HCT116 (cell line): ENCODE measurements at regions not wholly inside any gene's neighbourhood (a gene's known extent, or its start where the extent isn't known, plus 50 kb on each side); places are given as distances from the start of the nearest gene placed in this dataset.

Experiments used
- ATAC-seq: fragments of 200-7000 bp; cut with Tn5 transposase; 2 replicates; pipeline ENCODE4 v1.9.1; 2020; ENCODE audit warnings: mild to moderate bottlenecking, moderate library complexity
- BruUV-seq: library from RNA; stranded (reverse); fragments of 400-500 nt; replicated peaks from 2 replicates; lab custom pipeline; 2021; lab: Mats Ljungman, UMichigan
- CTCF ChIA-PET: fragments of 300-600 bp; sonication (Branson Sonifier 250); formaldehyde crosslinking; loops from one replicate; lab custom pipeline; 2021; ENCODE audit warnings: antibody characterized with exemption; lab: Charles Lee
- POLR2A ChIA-PET: fragments of 300-600, 350-600 bp; sonication (Branson Sonifier 250); formaldehyde crosslinking; loops from one replicate; lab custom pipeline; 2021; ENCODE audit warnings: antibody characterized with exemption; lab: Charles Lee
- RAD21 ChIA-PET, 2 experiments: fragments of 300-600 bp; sonication (Branson Sonifier 250); formaldehyde crosslinking; loops; one replicate each; lab custom pipeline; 2023; ENCODE audit warnings: low total read pairs in 2 of 2; ENCODE audit not compliant: uncharacterized antibody in 2 of 2, unreplicated experiment in 2 of 2, low non-redundant PET in 1 of 2; lab: Charles Lee
- DNase-seq: peaks from one replicate; pipeline ENCODE4 v3.0.0-alpha.2; 2010; ENCODE audit warnings: low read depth, low spot score
- H2AFZ ChIP-seq: fragments of 200-600 bp; shearing (Covaris generic), sonication (generic); 2 replicates; pipeline ENCODE4 v1.6.1; 2017; ENCODE audit warnings: low read depth, mixed run types, mixed read lengths, antibody characterized with exemption, low read length; ENCODE audit not compliant: poor library complexity, severe bottlenecking
- H3K27ac ChIP-seq: 2 replicates; pipeline ENCODE4 v1.5.1; 2012; ENCODE audit warnings: low read depth, low read length
- H3K27me3 ChIP-seq: fragments of 200-600 bp; sonication (generic); 2 replicates; pipeline ENCODE4 v1.6.1; 2016; ENCODE audit warnings: mixed run types, low read length, mixed read lengths; ENCODE audit not compliant: insufficient read depth
- H3K36me3 ChIP-seq, 2 experiments: fragments of 200-500 bp in 1 of 2; fragments of 200-600 bp in 1 of 2; sonication (Bioruptor generic) in 1 of 2; sonication (generic) in 1 of 2; 2 replicates each; pipeline versions ENCODE4 v1.5.1 to v1.6.1; 2014 to 2016; ENCODE audit warnings: low read length in 2 of 2, inconsistent platforms in 1 of 2, mixed read lengths in 1 of 2, mixed run types in 1 of 2; ENCODE audit not compliant: insufficient read depth in 2 of 2, control insufficient read depth in 1 of 2
- H3K4me1 ChIP-seq, 2 experiments: fragments of 200-600 bp in 1 of 2; sonication (generic) in 1 of 2; 2 replicates each; pipeline versions ENCODE4 v1.5.1 to v1.6.1; 2012 to 2017; ENCODE audit warnings: low read length in 2 of 2, inconsistent platforms in 1 of 2, mild to moderate bottlenecking in 1 of 2, mixed read lengths in 1 of 2, mixed run types in 1 of 2, moderate library complexity in 1 of 2; ENCODE audit not compliant: insufficient read depth in 2 of 2, control insufficient read depth in 1 of 2
- H3K4me2 ChIP-seq: fragments of 200-600 bp; sonication (generic); 2 replicates; pipeline ENCODE4 v1.6.1; 2017; ENCODE audit warnings: mixed run types, low read length, mixed read lengths
- H3K4me3 ChIP-seq, 2 experiments: fragments of 200-600 bp in 1 of 2; sonication (generic) in 1 of 2; replicated peaks in 1 of 2; 2 replicates each; pipeline ENCODE4 v1.5.1; 2011 to 2016; ENCODE audit warnings: low read length in 2 of 2, control low read depth in 1 of 2, low read depth in 1 of 2, mild to moderate bottlenecking in 1 of 2, mixed read lengths in 1 of 2, mixed run types in 1 of 2
- H3K79me2 ChIP-seq: fragments of 200-600 bp; sonication (generic); 2 replicates; pipeline ENCODE4 v1.6.1; 2017; ENCODE audit warnings: mild to moderate bottlenecking, mixed run types, low read length, moderate library complexity, mixed read lengths; ENCODE audit not compliant: insufficient read depth
- H3K9ac ChIP-seq: fragments of 200-600 bp; sonication (generic); 2 replicates; pipeline ENCODE4 v1.6.1; 2016; ENCODE audit warnings: low read length, mixed read lengths
- H3K9me2 ChIP-seq: fragments of 200-600 bp; sonication (generic), shearing (Covaris generic); 2 replicates; pipeline ENCODE4 v1.6.1; 2017; ENCODE audit warnings: mixed run types, mild to moderate bottlenecking, moderate library complexity; ENCODE audit not compliant: insufficient read depth
- H3K9me3 ChIP-seq, 2 experiments: fragments of 200-500 bp in 1 of 2; fragments of 200-600 bp in 1 of 2; sonication (Bioruptor generic) in 1 of 2; sonication (generic) in 1 of 2; 2 replicates each; pipeline ENCODE4 v1.6.1; 2014 to 2017; ENCODE audit warnings: low read length in 2 of 2, mixed read lengths in 2 of 2, inconsistent platforms in 1 of 2, low read depth in 1 of 2, mild to moderate bottlenecking in 1 of 2, mixed run types in 1 of 2, moderate library complexity in 1 of 2; ENCODE audit not compliant: control insufficient read depth in 1 of 2, insufficient read depth in 1 of 2
- H4K20me1 ChIP-seq: fragments of 200-600 bp; sonication (generic), shearing (Covaris generic); 2 replicates; pipeline ENCODE4 v1.6.1; 2017; ENCODE audit warnings: mixed run types, mild to moderate bottlenecking, moderate library complexity; ENCODE audit not compliant: insufficient read depth
- ATF3 ChIP-seq: IDR thresholded peaks from 2 replicates; pipeline ENCODE4 v1.6.1; 2012
- CBX3 ChIP-seq: IDR thresholded peaks from 2 replicates; pipeline ENCODE4 v1.6.1; 2012; ENCODE audit warnings: low read depth
- CTCF ChIP-seq, 3 experiments: fragments of 200-600 bp in 1 of 3; sonication (generic) in 1 of 3; IDR thresholded peaks in 2 of 3; conservative IDR thresholded peaks in 1 of 3; 2 replicates each; pipeline ENCODE4 v1.5.1; 2012 to 2017; ENCODE audit warnings: low read depth in 2 of 3, low read length in 2 of 3, antibody characterized with exemption in 1 of 3, borderline replicate concordance in 1 of 3, control low read depth in 1 of 3, mild to moderate bottlenecking in 1 of 3, mixed read lengths in 1 of 3, mixed run types in 1 of 3, moderate library complexity in 1 of 3; ENCODE audit not compliant: insufficient read depth in 1 of 3
- EZH2 ChIP-seq: fragments of 200-600 bp; sonication (generic); IDR thresholded peaks from 2 replicates; pipeline ENCODE4 v1.6.1; 2017; ENCODE audit warnings: antibody characterized with exemption, mixed run types
- EZH2phosphoT487 ChIP-seq: fragments of 200-600 bp; IDR thresholded peaks from 2 replicates; pipeline ENCODE4 v1.6.1; 2018; ENCODE audit warnings: antibody characterized with exemption, borderline replicate concordance
- FOSL1 ChIP-seq: IDR thresholded peaks from 2 replicates; pipeline ENCODE4 v1.6.1; 2012; ENCODE audit warnings: low read depth
- JUND ChIP-seq: IDR thresholded peaks from 2 replicates; pipeline ENCODE4 v1.6.1; 2012
- POLR2A ChIP-seq: IDR thresholded peaks from 2 replicates; pipeline ENCODE4 v1.7.0; 2011; ENCODE audit warnings: borderline replicate concordance; ENCODE audit not compliant: insufficient read depth, insufficient read length; ENCODE audit errors: extremely low read depth
- RAD21 ChIP-seq: IDR thresholded peaks from 2 replicates; pipeline ENCODE4 v1.6.1; 2012; ENCODE audit warnings: low read depth, mild to moderate bottlenecking
- SIN3A ChIP-seq: IDR thresholded peaks from 2 replicates; pipeline ENCODE4 v1.6.1; 2012; ENCODE audit warnings: low read depth
- SP1 ChIP-seq: IDR thresholded peaks from 2 replicates; pipeline ENCODE4 v1.6.1; 2012; ENCODE audit warnings: low read depth
- SRF ChIP-seq: IDR thresholded peaks from 2 replicates; pipeline ENCODE4 v1.6.1; 2012; ENCODE audit warnings: low read depth
- TCF7L2 ChIP-seq: IDR thresholded peaks from 2 replicates; pipeline ENCODE4 v1.7.0; 2011; ENCODE audit warnings: borderline replicate concordance, inconsistent platforms; ENCODE audit not compliant: insufficient read depth, insufficient read length; ENCODE audit errors: extremely low read depth
- ZNF274 ChIP-seq: fragments of 200-500 bp; sonication (Bioruptor generic); IDR thresholded peaks from 2 replicates; pipeline ENCODE4 v1.6.1; 2014; ENCODE audit warnings: mild to moderate bottlenecking, low read depth, low read length, inconsistent platforms
- intact Hi-C: fragments of 100-400 bp; cut with micrococcal nuclease; formaldehyde crosslinking; loops from 2 replicates; pipeline ENCODE4 v1.10.0; 2022

- Histone ChIP-seq H3K9ac (no peak overlapping the region), H3K4me2 (no peak overlapping the region), H3K9me2 (no peaks in the 10 kb centered on the region), H3K36me3 (no peaks in the 10 kb centered on the region), H3K4me1 (no peaks in the 10 kb centered on the region; a peak in 1 of 4 replicates), H3K9me3 (no peaks in the 10 kb centered on the region)
- no TSS peak for BruUV-seq
- intact Hi-C loops = no loop called here
- no peak for ATAC-seq
- DNase-seq = no peak
- ChIA-PET RAD21 (no interaction called here), POLR2A (no interaction called here)
- TF ChIP-seq EZH2phosphoT487 (no peak), RAD21 (no peak), SRF (no peak), EZH2 (no peak), SIN3A (no peak), POLR2A (no peak), CTCF (IDR thresholded peaks at IDR 0.05 in 2 of 3, conservative IDR thresholded peaks at IDR 0.05 in 1 of 3; ENCODE audit: borderline replicate concordance in 1 of 3, insufficient read depth in 1 of 3, low read depth in 2 of 3, low read length in 2 of 3) (no peak), SP1 (no peak), JUND (no peak), ATF3 (no peak), FOSL1 (no peak), TCF7L2 (no peak), CBX3 (no peak), ZNF274 (no peak)
- TF ChIP-seq, all 23 proteins: peak for 0
- H3K27me3 ChIP-seq = no peaks in the 10 kb centered on the region
- H3K27ac ChIP-seq = no peak overlapping the region
- H4K20me1 ChIP-seq = no peaks in the 10 kb centered on the region
- H2AFZ ChIP-seq = no peak overlapping the region
- no peaks in the 10 kb centered on the region for H3K79me2 ChIP-seq
- H3K4me3 ChIP-seq = no peak overlapping the region
- CTCF ChIA-PET = no interaction called here
Observed at GRCh38 chr10:3324612-3325038, 152.0 kb upstream of the PITRM1 start.
